SK-N-SH (cell line): ENCODE measurements at regions not wholly inside any gene's neighbourhood (a gene's known extent, or its start where the extent isn't known, plus 50 kb on each side); places are given as distances from the start of the nearest gene placed in this dataset.

Source experiments
- CTCF ChIA-PET: fragments of 300-600, 350-600 bp; formaldehyde crosslinking; extraction: SDS; loops from one replicate; lab custom pipeline; 2021; lab: Yijun Ruan, JAX
- POLR2A ChIA-PET: fragments of 350-600 bp; sonication (Branson Sonifier 250); formaldehyde crosslinking; extraction: SDS; loops from one replicate; lab custom pipeline; 2020; ENCODE audit warnings: antibody characterized with exemption, inconsistent platforms; lab: Yijun Ruan, JAX
- DNase-seq: peaks from one replicate; pipeline ENCODE4 v3.0.0; 2012
- H2AFZ ChIP-seq: fragments of 200-600 bp; sonication (generic); 2 replicates; pipeline ENCODE4 v1.8.1; 2016; ENCODE audit warnings: antibody characterized with exemption, mild to moderate bottlenecking, low read depth
- H3F3A ChIP-seq: fragments of 200-600 bp; sonication (generic); replicated peaks from 2 replicates; pipeline ENCODE3; 2016; ENCODE audit warnings: antibody characterized with exemption, mild to moderate bottlenecking; ENCODE audit not compliant: insufficient read depth
- H3K27ac ChIP-seq, 2 experiments: fragments of 200-500 bp in 1 of 2; fragments of 200-600 bp in 1 of 2; sonication (Bioruptor generic) in 1 of 2; sonication (generic), shearing (Covaris generic) in 1 of 2; 2 replicates each; pipeline versions ENCODE4 v1.5.1 to v1.6.1; 2014 to 2016; ENCODE audit warnings: low read depth in 2 of 2, inconsistent platforms in 1 of 2, low read length in 1 of 2, mild to moderate bottlenecking in 1 of 2, mixed read lengths in 1 of 2
- H3K27me3 ChIP-seq: fragments of 200-600 bp; sonication (generic), shearing (Covaris generic); 2 replicates; pipeline ENCODE4 v1.6.1; 2016; ENCODE audit warnings: mixed run types; ENCODE audit not compliant: insufficient read depth
- H3K36me3 ChIP-seq, 2 experiments: fragments of 200-500 bp in 1 of 2; fragments of 200-600 bp in 1 of 2; sonication (Bioruptor generic) in 1 of 2; sonication (generic) in 1 of 2; replicated peaks in 1 of 2; 2 replicates each; pipeline versions ENCODE3 to v1.5.1; 2014 to 2016; ENCODE audit warnings: low read length in 1 of 2, mild to moderate bottlenecking in 1 of 2; ENCODE audit not compliant: insufficient read depth in 2 of 2, control insufficient read depth in 1 of 2
- H3K4me1 ChIP-seq, 2 experiments: fragments of 200-500 bp in 1 of 2; fragments of 200-600 bp in 1 of 2; sonication (Bioruptor generic) in 1 of 2; sonication (generic), shearing (Covaris generic) in 1 of 2; 2 replicates each; pipeline versions ENCODE4 v1.5.1 to v1.6.1; 2014 to 2016; ENCODE audit warnings: low read depth in 1 of 2, low read length in 1 of 2, mixed run types in 1 of 2; ENCODE audit not compliant: insufficient read depth in 2 of 2, control insufficient read depth in 1 of 2
- H3K4me2 ChIP-seq: fragments of 200-600 bp; sonication (generic), shearing (Covaris generic); 2 replicates; pipeline ENCODE4 v1.6.1; 2017; ENCODE audit warnings: mixed run types
- H3K4me3 ChIP-seq, 2 experiments: fragments of 200-500 bp in 1 of 2; fragments of 200-600 bp in 1 of 2; sonication (Bioruptor generic) in 1 of 2; sonication (generic), shearing (Covaris generic) in 1 of 2; 2 replicates each; pipeline versions ENCODE4 v1.5.1 to v1.8.1; 2014 to 2016; ENCODE audit warnings: low read depth in 2 of 2, inconsistent platforms in 1 of 2, low read length in 1 of 2, mild to moderate bottlenecking in 1 of 2, mixed read lengths in 1 of 2, moderate library complexity in 1 of 2
- H3K79me2 ChIP-seq: fragments of 200-600 bp; sonication (generic); 2 replicates; pipeline ENCODE4 v1.8.1; 2017; ENCODE audit warnings: mild to moderate bottlenecking; ENCODE audit not compliant: insufficient read depth
- H3K9ac ChIP-seq: fragments of 200-600 bp; sonication (generic); 2 replicates; pipeline ENCODE4 v1.6.1; 2017; ENCODE audit warnings: mixed run types
- H3K9me2 ChIP-seq: fragments of 200-600 bp; sonication (generic); 2 replicates; pipeline ENCODE4 v1.6.1; 2017; ENCODE audit warnings: mixed run types
- H3K9me3 ChIP-seq: fragments of 200-600 bp; sonication (generic); 2 replicates; pipeline ENCODE4 v1.6.1; 2017; ENCODE audit warnings: mixed run types, mild to moderate bottlenecking, moderate library complexity
- H4K20me1 ChIP-seq: fragments of 200-600 bp; sonication (generic); 2 replicates; pipeline ENCODE4 v1.6.1; 2017; ENCODE audit warnings: mild to moderate bottlenecking, mixed run types; ENCODE audit not compliant: insufficient read depth
- CHD2 ChIP-seq: fragments of 150-350 bp; IDR thresholded peaks from 2 replicates; pipeline ENCODE4 v1.6.1; 2018; ENCODE audit warnings: low read length; ENCODE audit not compliant: partially characterized antibody
- EZH2phosphoT487 ChIP-seq: fragments of 200-600 bp; sonication (generic); IDR thresholded peaks from 2 replicates; pipeline ENCODE4 v1.6.1; 2017; ENCODE audit warnings: low read depth, mixed run types, mild to moderate bottlenecking, antibody characterized with exemption, moderate library complexity, borderline replicate concordance
- FOXM1 ChIP-seq: IDR thresholded peaks from 2 replicates; pipeline ENCODE4 v1.4.0; 2012; ENCODE audit warnings: low read depth, mild to moderate bottlenecking
- GABPA ChIP-seq: IDR thresholded peaks from 2 replicates; pipeline ENCODE4 v1.4.0; 2012; ENCODE audit warnings: low read depth, mild to moderate bottlenecking
- MEF2A ChIP-seq: IDR thresholded peaks from 2 replicates; pipeline ENCODE4 v1.4.0; 2012; ENCODE audit warnings: low read depth, borderline replicate concordance
- RAD21 ChIP-seq: IDR thresholded peaks from 2 replicates; pipeline ENCODE4 v1.6.1; 2012; ENCODE audit warnings: mild to moderate bottlenecking, low read length
- RXRA ChIP-seq: IDR thresholded peaks from 2 replicates; pipeline ENCODE4 v1.4.0; 2012; ENCODE audit warnings: low read depth, mild to moderate bottlenecking, borderline replicate concordance
- SMC3 ChIP-seq: IDR thresholded peaks from 2 replicates; pipeline ENCODE4 v1.6.1; 2012; ENCODE audit warnings: low read depth, low read length, improper control_type of control experiment
- TAF1 ChIP-seq: IDR thresholded peaks from 2 replicates; pipeline ENCODE4 v1.6.1; 2012; ENCODE audit warnings: low read depth, mild to moderate bottlenecking, low read length, moderate library complexity, borderline replicate concordance
- TCF12 ChIP-seq: IDR thresholded peaks from 2 replicates; pipeline ENCODE4 v1.4.0; 2012
- YY1 ChIP-seq: IDR thresholded peaks from 2 replicates; pipeline ENCODE4 v1.4.0; 2012; ENCODE audit warnings: low read depth, mild to moderate bottlenecking
- WGBS: methylation state at CpG from one replicate; pipeline ENCODE4 v1.1.6; 2017; ENCODE audit warnings: low lambda C conversion rate; 5-methylcytosine and 5-hydroxymethylcytosine counted together
- TF ChIP-seq, protein P1 (sequence below): IDR thresholded peaks from 2 replicates; pipeline ENCODE4 v1.4.0; 2012; ENCODE audit warnings: low read depth, borderline replicate concordance
- TF ChIP-seq, protein P2 (sequence below): IDR thresholded peaks from 2 replicates; pipeline ENCODE4; 2012
- TF ChIP-seq, protein P3 (sequence below): fragments of 150-350 bp; IDR thresholded peaks from 2 replicates; pipeline ENCODE4 v1.6.1; 2016; ENCODE audit warnings: mild to moderate bottlenecking, low read depth, low read length
- TF ChIP-seq, protein P4 (sequence below): IDR thresholded peaks from 2 replicates; pipeline ENCODE4 v1.6.1; 2012; ENCODE audit warnings: mild to moderate bottlenecking, low read depth, low read length, moderate library complexity

DNA sequence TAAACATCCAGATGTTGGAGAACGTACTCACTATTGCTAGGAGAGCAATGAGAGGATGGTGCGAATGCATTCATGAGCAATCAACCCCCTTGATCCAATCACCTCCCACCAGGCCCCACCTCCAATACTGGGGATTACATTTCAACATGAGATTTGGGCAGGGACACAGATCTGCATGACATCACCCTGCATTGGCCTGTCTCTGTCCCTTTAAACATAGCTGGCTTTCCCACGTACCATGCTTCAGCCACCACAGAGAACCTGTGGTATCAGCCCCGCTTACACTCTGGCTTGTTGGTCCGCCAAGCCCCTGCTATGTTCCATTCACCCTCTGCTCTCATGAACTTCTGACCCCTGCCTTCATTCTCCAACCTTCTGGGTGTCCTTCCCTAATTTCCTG, 157.5 kb upstream of the E2F8 start:
- CTCF ChIA-PET, result interaction anchor here (1.0 kb wide), 1 partner anchor 95 kb away, joined by 5 read pairs; no protein-coding TSS in a partner anchor

DNA sequence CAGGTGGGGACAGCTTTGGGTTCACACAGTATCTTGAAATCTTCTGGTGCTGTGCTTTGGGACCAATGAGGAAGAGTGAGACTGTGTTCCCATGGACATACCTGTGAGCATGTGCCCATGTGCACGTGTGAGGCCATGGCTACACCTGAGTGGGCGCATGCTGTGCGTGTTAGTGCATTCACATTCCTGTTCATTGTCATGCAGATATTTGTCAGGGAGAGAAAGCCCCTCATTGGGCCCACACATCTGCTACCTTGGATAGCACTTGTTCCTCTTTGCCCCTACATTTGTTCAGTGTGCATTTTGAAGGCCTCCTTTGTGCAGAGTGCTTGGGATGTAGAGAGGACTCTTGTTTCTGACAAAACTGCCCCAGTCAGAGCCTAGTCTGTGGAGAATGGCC, 154.3 kb upstream of the E2F8 start:
- H3K27me3 ChIP-seq, result peaks cover 21% of the 10 kb centered on the region; the same call in 1 of the 2 replicates
- H4K20me1 ChIP-seq, result no peaks in the 10 kb centered on the region
- H3K9ac ChIP-seq, result no peak overlapping the region
- no peak overlapping the region for H3K27ac ChIP-seq
- H3K79me2 ChIP-seq, result no peaks in the 10 kb centered on the region
- no peak overlapping the region for H3K4me3 ChIP-seq
- no peaks in the 10 kb centered on the region for H3K9me3 ChIP-seq
- no peaks in the 10 kb centered on the region for H3F3A ChIP-seq
- H3K4me1 ChIP-seq, result no peaks in the 10 kb centered on the region
- no peaks in the 10 kb centered on the region for H3K36me3 ChIP-seq
- H2AFZ ChIP-seq, result no peak overlapping the region
- H3K4me2 ChIP-seq, result no peak overlapping the region
- WGBS, result 50% methylated on average over 3 of the region's 3 CpGs
- POLR2A ChIA-PET, result no interaction called here
- DNase-seq, result no peak
- CTCF ChIA-PET, result no interaction called here
- no peaks in the 10 kb centered on the region for H3K9me2 ChIP-seq
- TF ChIP-seq EZH2phosphoT487, result no peak
- TF ChIP-seq, protein P1, sequence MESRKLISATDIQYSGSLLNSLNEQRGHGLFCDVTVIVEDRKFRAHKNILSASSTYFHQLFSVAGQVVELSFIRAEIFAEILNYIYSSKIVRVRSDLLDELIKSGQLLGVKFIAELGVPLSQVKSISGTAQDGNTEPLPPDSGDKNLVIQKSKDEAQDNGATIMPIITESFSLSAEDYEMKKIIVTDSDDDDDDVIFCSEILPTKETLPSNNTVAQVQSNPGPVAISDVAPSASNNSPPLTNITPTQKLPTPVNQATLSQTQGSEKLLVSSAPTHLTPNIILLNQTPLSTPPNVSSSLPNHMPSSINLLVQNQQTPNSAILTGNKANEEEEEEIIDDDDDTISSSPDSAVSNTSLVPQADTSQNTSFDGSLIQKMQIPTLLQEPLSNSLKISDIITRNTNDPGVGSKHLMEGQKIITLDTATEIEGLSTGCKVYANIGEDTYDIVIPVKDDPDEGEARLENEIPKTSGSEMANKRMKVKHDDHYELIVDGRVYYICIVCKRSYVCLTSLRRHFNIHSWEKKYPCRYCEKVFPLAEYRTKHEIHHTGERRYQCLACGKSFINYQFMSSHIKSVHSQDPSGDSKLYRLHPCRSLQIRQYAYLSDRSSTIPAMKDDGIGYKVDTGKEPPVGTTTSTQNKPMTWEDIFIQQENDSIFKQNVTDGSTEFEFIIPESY, result no peak
- TF ChIP-seq SMC3, result no peak
- no peak for TF ChIP-seq MEF2A
- TF ChIP-seq, protein P2, sequence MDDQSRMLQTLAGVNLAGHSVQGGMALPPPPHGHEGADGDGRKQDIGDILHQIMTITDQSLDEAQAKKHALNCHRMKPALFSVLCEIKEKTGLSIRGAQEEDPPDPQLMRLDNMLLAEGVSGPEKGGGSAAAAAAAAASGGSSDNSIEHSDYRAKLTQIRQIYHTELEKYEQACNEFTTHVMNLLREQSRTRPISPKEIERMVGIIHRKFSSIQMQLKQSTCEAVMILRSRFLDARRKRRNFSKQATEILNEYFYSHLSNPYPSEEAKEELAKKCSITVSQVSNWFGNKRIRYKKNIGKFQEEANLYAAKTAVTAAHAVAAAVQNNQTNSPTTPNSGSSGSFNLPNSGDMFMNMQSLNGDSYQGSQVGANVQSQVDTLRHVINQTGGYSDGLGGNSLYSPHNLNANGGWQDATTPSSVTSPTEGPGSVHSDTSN, result no peak
- no peak for TF ChIP-seq RXRA
- TF ChIP-seq TAF1, result no peak
- TF ChIP-seq YY1, result no peak
- TF ChIP-seq TCF12, result no peak
- TF ChIP-seq, protein P3, sequence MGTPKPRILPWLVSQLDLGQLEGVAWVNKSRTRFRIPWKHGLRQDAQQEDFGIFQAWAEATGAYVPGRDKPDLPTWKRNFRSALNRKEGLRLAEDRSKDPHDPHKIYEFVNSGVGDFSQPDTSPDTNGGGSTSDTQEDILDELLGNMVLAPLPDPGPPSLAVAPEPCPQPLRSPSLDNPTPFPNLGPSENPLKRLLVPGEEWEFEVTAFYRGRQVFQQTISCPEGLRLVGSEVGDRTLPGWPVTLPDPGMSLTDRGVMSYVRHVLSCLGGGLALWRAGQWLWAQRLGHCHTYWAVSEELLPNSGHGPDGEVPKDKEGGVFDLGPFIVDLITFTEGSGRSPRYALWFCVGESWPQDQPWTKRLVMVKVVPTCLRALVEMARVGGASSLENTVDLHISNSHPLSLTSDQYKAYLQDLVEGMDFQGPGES, result no peak
- no peak for TF ChIP-seq CHD2

More for the DNA sequence above, 157.5 kb upstream of the E2F8 start:
- H2AFZ ChIP-seq, result no peak overlapping the region
- no peak overlapping the region for H3K4me3 ChIP-seq
- H3K27ac ChIP-seq, result no peak overlapping the region
- H4K20me1 ChIP-seq, result no peaks in the 10 kb centered on the region
- H3K9me2 ChIP-seq, result no peaks in the 10 kb centered on the region
- H3K4me1 ChIP-seq, result no peaks in the 10 kb centered on the region
- 51% methylated on average over 5 of the region's 5 CpGs for WGBS
- POLR2A ChIA-PET, result no interaction called here
- TF ChIP-seq RAD21 (no peak), YY1 (no peak), GABPA (no peak), FOXM1 (no peak)
- TF ChIP-seq, protein P4, sequence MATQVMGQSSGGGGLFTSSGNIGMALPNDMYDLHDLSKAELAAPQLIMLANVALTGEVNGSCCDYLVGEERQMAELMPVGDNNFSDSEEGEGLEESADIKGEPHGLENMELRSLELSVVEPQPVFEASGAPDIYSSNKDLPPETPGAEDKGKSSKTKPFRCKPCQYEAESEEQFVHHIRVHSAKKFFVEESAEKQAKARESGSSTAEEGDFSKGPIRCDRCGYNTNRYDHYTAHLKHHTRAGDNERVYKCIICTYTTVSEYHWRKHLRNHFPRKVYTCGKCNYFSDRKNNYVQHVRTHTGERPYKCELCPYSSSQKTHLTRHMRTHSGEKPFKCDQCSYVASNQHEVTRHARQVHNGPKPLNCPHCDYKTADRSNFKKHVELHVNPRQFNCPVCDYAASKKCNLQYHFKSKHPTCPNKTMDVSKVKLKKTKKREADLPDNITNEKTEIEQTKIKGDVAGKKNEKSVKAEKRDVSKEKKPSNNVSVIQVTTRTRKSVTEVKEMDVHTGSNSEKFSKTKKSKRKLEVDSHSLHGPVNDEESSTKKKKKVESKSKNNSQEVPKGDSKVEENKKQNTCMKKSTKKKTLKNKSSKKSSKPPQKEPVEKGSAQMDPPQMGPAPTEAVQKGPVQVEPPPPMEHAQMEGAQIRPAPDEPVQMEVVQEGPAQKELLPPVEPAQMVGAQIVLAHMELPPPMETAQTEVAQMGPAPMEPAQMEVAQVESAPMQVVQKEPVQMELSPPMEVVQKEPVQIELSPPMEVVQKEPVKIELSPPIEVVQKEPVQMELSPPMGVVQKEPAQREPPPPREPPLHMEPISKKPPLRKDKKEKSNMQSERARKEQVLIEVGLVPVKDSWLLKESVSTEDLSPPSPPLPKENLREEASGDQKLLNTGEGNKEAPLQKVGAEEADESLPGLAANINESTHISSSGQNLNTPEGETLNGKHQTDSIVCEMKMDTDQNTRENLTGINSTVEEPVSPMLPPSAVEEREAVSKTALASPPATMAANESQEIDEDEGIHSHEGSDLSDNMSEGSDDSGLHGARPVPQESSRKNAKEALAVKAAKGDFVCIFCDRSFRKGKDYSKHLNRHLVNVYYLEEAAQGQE, result no peak
- no peaks in the 10 kb centered on the region for H3F3A ChIP-seq
- no peak overlapping the region for H3K4me2 ChIP-seq
- no peaks in the 10 kb centered on the region for H3K79me2 ChIP-seq
- no peak overlapping the region for H3K9ac ChIP-seq
- H3K9me3 ChIP-seq, result no peaks in the 10 kb centered on the region
- no peaks in the 10 kb centered on the region for H3K36me3 ChIP-seq
- H3K27me3 ChIP-seq, result peaks cover 21% of the 10 kb centered on the region; the same call in 1 of the 2 replicates
- DNase-seq, result no peak
